Activated CD8-positive, alpha-beta memory T cell treated with anti-CD3 and anti-CD28 coated beads for 4 hours (primary cell): ENCODE measurements at regions not wholly inside any gene's neighbourhood (a gene's known extent, or its start where the extent isn't known, plus 50 kb on each side); places are given as distances from the start of the nearest gene placed in this dataset.

ENCODE experiments used
- DNase-seq, 2 donors: peaks; one replicate each; pipeline ENCODE4 v3.0.0-alpha.2; 2020; ENCODE audit warnings: low read depth in 2 of 2

DNA sequence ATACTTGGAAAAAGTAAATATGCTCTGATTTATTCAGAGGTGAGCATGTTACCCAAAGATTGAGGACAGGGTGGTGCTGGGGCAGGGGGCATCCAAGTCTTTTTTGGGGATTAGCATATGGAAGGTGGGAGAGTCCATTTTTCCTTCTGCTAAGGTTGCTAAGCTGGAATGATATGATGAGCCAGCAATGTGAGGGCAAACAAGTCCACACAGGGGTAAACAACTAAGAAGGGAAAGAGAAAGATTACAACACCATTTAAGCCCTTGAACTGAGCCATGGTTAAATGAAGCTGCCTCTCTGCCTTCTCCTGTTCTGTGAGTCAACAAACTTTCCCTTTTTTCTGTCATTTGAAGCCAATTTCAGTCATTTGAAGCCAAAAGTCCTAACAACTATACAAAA is 89.0 kb downstream of the RPL22L1 start:
- no peak for DNase-seq

DNA sequence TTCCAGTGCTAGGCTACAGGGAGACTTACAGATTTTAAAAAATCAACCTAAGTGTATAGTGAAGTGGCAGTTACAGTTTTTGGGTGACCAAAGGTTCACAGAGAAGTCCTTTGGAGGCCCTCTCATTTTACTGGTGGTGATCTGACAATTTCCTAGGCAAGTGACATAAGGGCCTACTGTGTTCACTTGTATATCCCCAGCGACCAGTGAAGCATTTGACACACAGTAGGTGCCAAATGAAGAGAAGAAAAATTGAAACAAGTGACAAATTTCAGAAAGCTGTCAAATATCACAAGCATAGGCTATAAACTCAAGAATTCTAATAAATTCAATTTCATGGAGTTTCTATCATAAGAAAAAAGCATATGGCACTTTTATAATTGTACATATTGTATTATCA is 89.5 kb downstream of the RPL22L1 start:
- DNase-seq = no peak

DNA sequence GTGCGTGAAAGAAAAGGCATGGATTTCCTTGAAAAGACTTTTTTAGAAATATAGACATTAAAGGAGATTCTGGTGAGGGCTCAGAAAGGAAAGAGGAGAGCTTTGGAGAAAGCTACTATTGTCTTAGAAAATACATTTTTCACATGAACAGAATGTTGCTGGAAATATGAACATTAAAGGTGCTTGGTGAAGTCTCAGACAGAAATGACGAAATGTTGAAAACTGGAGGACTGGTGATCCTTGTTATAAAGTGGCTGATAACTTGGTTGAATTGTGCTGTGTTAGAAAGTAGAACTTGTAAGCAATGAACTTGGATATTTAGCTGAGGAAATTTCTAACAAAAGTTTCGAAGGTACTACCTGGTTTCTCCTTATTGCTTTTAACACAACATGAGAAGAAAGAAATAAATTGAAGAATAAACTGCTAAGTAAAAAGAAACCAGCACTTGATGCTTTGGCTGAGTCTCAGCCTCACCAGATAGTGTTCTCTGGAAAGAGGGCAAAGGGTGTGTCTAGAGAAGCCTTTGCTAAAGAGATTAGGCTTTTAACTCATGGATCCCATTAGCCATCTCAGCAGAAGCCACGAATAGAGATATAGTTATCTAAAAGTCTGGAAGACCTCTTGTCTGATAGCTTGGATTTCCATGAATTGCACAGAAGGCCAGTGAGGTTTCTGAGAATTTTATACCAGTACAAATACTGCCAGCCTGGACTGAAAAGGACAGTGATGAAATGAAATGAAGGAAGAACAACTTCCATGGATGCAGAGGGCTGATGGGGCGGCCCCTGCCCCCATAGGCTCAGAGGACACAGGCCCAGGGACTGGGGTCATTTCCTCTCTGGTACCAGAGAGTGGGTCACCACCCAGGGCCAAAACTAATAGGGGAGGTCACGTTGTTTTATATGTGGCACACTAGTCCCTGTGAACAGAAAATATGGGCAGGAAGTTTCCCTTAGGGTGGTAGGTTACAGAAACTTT is 91.5 kb downstream of the RPL22L1 start:
- no peak for DNase-seq

DNA sequence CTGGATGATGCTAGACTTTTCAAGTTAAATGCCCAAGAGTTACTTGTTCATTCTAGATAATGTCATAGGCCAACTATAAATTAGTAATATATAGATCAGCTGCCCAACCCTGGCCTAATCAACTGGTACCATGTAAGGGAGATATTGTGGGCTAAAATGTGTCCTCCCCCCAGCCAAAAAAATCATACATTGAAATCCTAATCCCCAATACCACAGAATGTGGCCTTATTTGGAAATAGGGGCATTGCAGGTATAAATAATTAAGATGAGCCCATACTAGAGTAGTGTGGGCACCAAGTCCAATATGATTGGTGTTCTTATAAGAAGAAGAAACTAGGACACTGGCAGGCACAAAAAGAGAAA is 92.5 kb downstream of the RPL22L1 start:
- no peak for DNase-seq

DNA sequence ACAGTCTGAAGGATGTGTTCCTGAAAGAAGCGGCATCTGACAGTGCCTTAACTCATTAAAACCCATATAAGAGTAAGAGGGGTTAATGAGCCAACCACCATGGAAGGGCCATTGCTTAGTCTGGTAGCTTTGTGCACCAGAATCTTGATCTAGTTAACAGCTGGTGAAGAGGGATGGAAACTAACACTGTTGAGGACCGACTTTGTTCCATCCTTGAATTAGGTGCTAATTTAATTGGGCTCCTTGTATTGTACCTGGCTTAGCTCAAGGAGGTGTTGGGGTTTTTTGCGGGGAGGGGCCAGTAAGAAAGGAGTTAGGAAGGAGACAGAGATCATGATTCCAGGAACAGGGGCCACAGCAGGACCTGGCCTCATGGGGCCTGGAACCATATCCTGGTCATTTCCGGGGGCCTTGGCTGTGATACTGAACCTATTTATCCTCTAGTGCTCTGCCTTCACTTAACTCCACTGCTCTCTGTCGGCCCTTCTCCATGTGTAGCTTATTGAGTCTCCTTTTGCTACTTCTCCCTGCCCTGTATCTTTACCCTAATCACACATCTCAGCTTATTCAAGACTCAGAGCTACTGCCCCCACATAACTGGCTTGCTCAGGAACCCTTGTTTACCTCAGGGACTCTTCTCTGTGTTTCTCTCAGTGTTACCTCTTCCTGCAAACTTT is 93.0 kb downstream of the RPL22L1 start:
- DNase-seq = no peak

DNA sequence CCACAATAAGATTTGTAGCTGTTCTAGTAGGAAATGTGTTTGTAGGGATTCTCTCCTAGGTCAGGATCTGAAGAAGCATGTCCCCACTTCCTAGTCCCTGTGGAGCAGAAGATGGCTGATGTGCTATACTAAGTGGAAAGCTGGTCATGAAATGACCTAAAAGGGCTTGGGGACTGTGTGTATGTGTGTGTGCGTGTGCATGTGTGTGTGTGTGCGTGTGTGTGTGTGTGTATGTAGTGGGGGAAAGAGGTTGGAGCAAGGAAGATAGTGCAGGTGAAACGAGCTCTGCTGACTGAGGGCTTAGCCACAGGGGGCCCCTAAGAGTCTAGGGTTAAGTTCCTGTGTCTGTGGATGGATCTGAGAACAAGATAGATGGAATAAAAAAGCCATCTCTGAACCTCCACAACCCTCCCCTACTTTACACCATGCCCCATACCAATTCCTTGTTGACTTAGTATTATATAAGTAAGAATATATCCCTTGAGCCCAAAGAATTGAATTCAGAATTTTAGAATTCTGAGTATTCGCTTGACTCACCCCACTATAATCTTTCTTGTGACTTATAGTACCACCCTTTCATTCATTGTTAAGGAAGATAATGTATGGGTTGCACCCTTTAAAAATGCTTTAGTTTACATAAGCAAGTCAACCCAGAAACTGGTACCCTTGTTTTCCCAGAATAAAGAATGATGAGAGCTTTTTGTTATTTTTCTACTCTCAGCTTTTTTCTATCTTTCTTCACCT is 96.1 kb downstream of the RPL22L1 start:
- no peak for DNase-seq

DNA sequence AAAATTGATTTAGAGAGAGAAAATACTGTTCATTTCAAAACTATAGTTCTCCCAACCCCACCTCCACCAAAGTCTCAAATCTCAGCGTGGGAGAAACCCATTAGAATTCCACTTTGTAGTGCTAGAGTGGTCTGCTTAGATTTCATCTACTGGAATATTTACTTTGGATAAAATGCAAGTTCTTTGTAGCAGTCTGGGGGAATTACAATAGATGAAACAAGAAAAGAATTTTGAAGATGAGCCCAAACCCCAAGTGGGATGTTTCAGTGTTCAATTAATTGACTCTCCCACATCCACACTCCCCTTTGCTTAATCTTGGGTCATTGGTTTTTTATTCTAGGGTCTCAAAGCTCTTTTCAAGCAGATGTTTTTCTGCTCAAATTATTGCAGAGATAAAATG is 97.8 kb downstream of the RPL22L1 start:
- no peak for DNase-seq

DNA sequence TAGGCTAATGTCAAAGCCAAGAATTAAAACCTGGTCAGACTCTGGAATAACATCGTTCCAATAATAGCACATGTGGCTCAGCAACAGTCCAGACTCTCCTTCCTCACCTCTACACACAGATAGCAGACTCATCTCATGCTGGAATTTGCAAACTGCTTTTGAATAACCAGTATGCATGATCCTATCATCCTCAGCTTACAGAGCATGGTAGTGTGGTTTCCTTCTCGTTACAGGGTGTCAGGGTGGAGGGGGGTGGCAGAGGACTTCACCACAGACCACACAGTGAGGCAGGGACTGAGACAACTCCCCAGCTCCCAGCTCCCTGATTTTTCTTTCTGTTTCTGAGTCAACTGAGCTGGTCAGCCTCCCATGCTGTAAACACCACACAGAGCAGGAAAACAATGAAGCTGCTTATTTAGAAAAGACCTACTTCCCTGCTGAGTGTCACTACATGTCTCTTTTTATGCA is 101.6 kb downstream of the RPL22L1 start:
- no peak for DNase-seq

DNA sequence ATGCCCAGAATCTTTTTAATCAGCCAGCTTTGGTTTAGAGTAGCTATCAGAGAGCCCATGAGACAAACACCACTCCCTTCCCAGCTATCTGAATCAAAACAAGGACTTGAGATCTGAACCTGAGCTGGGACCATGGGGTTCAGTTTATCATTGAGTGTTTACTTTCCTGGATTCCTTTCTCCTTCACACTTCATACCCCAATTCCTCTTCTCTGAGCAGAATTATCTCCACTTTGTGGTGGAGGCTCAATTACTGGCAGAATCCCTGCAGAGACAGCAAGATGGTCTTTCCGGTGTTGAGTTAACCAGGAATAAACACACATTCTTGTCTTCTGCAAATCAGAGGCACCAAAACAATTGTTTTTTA is 102.4 kb downstream of the RPL22L1 start:
- DNase-seq = no peak

DNA sequence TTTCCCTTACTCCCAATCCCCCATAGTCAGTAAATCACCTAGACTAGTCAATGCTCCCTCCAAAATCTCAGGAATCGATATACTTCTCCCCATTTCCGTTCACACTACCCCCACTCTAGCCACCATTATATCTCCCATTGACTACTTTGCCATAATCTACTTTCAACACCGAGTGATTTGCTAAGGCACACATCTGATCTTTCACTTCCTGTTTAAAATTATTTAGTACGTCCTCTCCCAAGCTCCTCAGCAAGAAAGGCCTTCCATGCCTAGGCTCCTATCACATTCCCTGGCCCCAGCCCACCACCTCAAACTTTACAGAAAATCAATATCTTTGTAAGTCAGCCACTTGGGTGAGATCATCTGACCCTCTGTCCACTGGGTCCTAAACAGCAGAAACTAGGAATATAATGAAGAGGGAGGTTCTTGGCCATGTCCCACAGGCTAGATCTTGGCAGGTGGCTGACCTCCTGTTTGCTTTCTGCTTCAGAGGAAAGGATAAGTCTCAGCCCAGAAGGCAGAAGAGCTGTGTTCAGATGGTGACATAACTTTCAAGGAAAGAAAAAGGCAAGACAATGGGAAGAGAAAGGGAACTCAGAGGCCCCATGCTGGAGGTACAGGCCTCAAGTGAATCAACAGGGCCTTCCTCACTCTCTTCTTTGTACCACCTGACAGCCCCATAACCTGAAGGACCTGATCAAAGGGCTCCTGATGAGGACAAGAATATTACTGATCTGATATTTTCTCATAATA is 103.0 kb downstream of the RPL22L1 start:
- DNase-seq = no peak

DNA sequence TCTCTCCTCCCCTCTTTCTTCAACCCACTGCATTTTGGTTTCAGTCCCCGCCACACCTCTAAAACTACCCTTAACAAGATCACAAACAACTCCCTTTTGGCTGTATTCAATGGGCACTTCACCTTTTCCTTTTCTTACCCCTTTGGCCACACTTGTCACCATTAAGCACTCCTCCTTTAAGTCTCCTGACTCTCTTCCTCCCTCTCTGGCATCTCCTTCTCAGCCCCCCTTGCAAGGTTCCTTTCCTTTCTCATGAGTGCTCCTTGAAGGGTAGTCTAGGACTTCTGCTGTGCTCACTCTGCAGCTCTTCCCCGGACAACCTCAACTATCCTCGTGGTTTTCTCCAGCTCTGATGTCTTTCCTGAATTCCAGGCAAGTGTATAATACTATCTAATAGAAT is 103.7 kb downstream of the RPL22L1 start:
- DNase-seq = no peak

DNA sequence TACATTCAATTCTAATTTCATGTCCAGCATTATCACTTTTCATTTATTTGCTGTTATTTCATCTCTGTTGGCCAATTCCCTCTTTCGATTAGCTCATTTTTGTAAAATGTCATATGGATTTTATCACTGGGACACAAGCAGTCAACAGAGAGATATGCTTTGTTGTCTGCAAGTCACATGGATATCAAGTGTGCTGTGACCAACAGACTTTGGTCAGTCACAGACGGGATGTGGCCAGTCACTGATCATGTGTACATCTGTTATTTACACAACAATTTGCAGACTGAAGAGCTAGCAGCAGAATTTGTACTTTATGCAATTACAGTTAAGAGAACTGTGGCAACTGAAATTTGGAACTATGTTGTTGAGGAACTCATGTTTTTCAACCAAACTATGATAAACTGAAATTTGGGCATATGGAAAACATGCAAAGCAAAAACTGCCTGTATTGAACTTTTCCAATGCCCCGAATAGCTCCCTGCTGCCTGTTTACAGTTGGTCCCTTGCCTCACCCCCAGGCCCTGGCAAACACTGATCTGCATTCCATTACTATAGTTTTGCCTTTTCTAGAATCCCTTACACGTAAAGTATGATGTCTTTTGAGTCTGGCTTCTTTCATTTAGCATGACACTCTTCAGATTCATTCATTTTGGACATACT is 104.4 kb downstream of the RPL22L1 start:
- no peak for DNase-seq

DNA sequence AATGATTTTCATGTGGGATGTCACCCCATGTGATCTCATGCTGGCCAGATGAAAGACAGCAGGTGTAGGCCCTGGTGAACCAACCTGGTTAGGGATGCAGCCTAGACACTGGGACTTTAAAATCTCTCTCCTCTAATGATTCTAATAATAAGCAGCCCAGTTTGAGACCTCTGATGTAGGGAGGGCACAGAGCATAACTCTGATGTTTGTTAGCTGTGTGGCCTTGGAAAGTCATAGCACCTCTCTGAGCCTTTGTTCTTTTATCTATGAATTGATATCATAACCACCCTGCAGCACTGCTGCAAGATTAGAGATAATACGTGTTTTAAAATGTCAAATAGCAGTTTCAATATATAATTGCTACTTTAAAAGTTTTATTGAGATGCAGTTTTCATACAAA is 106.0 kb downstream of the RPL22L1 start:
- no peak for DNase-seq

DNA sequence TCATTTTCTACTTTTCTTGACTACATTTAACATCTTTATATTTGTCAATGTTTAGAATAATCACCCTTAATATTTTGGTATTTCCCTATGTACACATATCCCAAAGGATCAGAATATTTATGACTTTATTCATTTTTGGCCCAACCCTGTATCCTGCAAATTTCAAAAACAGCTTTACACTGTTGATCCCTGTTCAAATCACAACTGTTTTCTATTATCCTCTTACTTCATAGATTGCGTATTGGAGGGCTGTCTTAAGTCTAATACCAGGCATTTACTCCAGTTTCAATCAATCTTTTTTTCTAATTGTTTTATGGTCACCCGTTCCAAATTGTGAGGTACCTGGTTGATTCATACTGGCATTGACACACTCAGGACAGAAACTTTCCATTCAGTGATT is 107.9 kb downstream of the RPL22L1 start:
- DNase-seq = no peak

DNA sequence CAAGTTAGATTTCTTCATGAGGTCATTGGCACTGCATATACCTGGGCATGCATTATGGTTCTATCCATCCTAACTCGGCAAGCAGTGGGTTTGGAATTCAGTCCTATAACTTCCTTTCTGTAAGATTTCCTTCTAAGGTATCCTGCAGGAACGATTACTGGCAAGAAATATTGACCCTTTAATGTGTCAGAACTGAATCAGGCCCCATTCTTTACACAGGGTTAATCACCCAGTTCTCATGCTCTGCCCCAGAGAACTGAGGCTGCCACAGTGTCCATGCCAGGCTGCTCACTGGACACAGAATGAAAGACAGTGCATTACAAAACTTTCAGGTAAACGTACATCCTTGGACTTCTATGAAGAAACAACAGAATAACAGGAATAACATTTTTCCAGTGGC is 108.9 kb downstream of the RPL22L1 start:
- DNase-seq = no peak

DNA sequence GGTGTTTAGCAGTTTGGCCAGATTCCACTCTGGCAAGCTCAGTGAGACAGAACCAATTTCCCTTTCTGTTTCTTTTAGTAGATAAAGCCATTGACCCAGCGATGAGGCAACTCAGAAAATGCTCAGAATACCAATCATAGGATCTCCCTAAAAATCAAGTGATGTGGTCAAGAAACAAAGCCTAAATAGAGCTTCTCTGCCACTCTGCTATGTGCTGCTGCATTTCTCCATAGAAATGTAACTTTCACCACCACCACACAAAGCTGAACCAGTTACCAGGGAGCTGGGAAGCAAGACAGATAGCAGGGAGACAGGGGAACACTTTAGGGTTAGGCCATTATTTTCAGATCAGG is 109.8 kb downstream of the RPL22L1 start:
- DNase-seq = no peak

DNA sequence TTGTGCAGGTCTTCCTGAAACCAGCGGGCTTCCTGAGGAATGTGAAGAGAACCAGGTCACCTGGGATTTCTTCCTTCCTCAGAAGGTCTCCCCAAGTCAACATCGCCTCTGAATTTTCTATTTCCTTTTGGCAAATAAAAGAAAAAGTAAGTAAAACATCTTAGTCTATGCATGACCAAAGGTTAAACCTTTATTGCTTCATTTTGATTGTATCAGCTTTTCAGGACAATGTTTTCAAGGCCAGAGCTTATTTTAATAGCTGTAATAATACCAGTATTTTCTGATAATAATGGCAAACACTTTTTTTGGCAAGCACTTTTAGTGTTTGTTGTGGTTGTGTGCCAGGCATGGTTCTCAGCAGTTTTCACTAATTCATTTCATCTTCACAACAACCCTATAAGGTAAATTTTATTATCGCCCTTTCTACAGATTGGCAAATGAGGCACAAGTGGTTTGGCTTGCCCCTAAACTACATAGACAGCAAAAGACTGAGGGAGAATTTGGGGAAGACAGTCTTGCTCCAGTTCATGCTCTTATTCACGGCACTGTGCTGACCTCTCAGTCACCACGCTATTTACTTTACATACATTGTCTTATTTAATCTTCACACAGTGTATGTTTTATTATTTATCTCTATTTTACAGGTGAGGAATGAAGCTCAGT is 110.4 kb downstream of the RPL22L1 start:
- DNase-seq = no peak

DNA sequence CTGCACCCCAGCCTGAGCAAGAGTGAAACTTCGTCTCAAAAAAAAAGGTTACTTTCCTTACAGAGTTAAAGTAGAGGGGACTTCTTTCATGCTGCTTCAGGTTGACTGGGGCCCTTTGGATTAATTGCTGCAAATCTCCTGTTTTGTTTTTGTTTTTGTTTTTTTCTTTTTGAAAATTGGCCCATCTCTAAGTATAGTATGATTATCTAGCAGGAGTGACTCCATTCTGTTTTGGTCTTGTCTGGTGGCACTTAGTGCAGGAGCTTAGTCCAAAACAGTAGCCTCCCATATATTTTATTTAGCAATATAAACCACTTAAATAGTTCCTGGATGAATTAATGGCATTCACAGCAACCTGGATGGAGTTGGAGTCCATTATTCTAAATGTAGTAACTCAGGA is 113.0 kb downstream of the RPL22L1 start:
- DNase-seq = no peak

DNA sequence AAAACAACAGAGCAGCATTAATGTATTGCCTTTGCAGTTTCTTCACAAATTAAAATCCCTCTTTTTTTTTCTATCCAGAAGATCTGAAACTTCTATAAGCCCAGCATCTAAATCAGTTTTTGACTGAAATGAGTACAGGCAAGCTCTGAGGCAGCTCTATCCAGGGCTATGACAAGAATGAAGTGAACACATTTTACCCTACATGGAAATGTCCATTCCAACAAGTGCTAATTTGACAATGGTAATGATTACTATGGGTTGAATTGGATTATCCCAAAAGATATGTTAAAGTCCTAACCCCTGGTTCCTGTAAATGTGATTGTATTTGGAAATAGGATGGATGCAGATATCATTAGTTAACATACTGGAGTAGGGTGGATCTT is 115.7 kb downstream of the RPL22L1 start:
- DNase-seq = no peak

DNA sequence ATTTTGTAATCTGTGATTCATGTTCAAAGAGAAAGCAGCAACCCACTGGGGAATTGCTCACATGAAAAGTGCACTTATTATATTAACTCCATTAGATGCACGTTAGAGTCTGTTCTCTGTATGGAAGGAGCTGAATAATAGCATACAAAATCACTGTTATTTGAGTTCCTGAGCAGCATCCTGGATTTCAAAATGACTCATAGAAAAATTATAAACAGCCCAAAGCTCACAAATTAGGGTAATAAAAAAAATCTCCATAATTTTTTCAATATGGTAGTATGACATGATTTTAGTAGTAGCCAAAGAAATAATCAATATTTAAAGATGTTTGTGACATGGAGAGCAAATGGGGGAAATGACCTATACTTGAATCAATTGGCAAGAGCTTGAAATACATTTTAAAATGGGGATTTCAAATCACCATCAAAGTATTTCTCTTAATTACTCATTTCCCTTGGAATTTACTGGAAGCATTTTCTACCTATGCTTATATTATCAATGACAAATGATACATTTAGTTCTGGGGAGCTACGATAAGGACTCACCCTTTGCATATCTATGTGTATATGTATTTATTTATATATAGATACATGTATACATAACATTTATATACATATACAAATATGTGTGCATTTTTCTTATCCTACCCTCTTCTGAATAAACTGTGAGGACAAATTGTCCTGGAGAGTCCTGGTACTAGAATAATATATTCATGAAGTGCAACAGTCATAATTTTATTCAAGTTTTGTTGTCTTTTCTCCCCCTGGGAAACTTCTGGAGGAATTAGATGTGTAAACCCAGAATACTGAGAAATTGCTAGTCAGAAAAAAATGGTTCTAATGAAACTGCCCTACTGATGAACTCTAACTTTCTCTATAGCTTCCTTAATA is 116.3 kb downstream of the RPL22L1 start:
- DNase-seq = no peak
